ENCODE measurements at regions not wholly inside any gene's neighbourhood (a gene's known extent, or its start where the extent isn't known, plus 50 kb on each side); places are given as distances from the start of the nearest gene placed in this dataset.

- TF ChIP-seq POLR2A (IDR thresholded peaks at IDR 0.05; ENCODE audit: low read depth, low read length) (no peak), CEBPB (IDR thresholded peaks at IDR 0.05; ENCODE audit: low read depth, low read length) (no peak)
These were observed 253.5 kb downstream of the SHQ1 start for GRCh38 chr3:72594615-72595215.

Data from IMR-90 (cell line).